Fibroblast of skin of scalp (primary cell): ENCODE measurements at regions not wholly inside any gene's neighbourhood (a gene's known extent, or its start where the extent isn't known, plus 50 kb on each side); places are given as distances from the start of the nearest gene placed in this dataset.
"Not testable (repeated sequence)": the region's sequence is repeated elsewhere in the genome, so short reads cannot be mapped to it uniquely, and the experiment has no call there.

Experiments
- DNase-seq: peaks from one replicate; pipeline ENCODE4 v3.0.0-alpha.2; 2013

DNA sequence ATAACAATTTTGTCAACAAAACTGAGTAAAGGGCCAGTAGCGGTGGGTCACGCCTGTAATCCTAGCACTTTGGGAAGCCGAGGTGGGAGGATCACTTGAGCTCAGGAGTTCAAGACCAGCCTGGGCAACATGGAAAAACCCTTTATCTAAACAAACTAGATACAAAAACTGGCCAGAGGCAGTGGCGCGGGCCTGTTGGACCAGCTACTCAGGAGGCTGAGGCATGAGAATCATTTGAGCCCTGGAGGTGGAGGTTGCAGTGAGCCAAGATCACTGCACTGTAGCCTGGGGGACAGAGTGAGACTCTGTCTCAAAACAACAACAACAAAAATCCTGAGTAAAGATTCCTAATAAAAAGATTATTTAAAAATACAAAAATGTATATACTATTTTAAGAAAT lies 583.1 kb downstream of the KCNJ2 start:
- not testable (repeated sequence) for DNase-seq

DNA sequence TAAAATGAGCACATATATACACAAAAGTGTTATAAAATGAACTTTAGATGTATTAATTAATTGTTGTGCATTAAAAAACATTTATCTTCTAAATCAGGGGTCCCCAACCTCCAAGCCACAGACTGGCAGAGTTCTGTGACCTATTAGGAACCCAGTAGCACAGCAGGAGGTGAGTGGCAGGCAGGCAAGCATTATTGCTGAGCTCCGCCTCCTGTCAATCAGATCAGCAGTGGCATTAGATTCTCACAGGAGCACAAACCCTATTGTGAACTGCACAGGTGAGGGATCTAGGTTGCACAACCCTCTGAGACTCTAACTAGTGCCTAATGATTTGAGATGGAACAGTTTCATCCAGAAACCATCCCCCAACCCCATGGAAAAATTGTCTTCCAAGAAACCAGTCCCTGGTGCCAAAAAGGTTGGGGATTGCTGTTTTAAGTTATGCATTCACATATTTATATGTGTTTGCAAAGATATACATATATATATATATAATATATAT lies 583.7 kb downstream of the KCNJ2 start:
- no peak for DNase-seq

DNA sequence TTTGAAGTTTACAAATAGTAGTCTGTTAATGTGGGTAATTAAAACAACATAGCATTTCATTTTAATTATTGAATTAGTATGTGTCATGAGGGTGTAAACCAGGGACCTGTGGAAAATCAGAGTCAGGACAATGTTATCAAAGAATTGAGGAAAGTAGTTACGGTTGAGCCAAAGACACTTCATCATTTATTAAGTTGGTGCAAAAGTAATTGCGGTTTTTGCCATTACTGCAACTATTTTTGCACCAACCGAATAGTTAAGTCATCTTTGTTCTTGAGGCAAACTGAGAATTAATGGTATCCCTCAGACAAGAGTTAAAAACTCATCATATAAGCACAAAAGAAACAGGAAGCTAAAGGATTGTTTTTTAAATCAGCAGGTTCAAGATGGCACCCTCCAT lies 593.7 kb downstream of the KCNJ2 start:
- DNase-seq, result no peak

GRCh38 chr17:70767102-70767701 lies 597.9 kb downstream of the KCNJ2 start:
- DNase-seq, result peak; percentile 25

DNA sequence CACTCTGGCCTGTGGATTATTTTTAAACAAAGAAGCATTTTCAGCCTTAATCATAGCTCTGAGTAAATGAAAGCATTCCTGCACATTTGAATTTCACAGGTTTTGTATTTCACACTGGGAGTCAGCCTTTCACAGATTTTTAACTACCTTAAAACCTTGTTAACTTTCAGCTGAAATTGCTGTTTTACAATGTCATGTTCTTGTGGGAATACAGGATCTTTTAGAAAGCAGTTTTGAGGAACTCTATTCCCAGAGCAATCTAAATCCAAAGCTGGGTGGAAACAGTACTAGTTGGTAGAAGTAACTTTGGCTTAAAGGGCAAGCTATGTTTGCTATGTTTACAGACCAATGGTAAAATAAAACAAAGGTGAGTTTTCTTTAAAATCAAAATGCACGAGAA lies 600.6 kb downstream of the KCNJ2 start:
- DNase-seq, result no peak

DNA sequence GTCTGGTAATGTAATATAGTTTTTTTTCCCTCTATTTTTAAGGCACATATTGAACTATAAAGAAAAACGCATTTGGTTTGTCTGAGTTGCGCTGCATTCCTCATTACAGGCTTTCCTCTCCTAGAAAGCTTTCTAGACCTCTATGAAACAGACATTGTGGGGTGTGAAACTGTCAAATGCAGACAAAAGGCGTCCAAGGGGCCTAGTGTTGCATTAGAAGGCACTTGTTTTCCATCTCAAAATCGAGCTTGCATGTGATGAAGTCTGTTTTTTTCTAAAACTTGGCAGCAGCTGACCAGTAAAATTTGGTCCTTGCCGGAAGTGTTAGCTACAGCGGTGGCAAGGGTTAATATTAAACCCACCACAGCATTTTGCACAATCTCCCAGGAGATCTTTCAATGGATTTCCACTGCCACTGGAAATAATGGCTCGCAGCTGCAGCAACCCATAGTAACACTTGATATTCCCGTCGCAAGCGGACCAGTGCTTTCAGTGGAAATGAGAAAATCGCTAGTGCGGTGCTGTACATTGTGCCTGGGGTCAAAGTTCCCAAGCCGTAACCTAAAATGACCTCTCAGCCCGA lies 602.6 kb downstream of the KCNJ2 start:
- no peak for DNase-seq

- no peak for DNase-seq
These were observed 603.4 kb downstream of the KCNJ2 start for GRCh38 chr17:70772761-70773160.

- no peak for DNase-seq
These were observed 603.9 kb downstream of the KCNJ2 start for GRCh38 chr17:70773258-70773657.

DNA sequence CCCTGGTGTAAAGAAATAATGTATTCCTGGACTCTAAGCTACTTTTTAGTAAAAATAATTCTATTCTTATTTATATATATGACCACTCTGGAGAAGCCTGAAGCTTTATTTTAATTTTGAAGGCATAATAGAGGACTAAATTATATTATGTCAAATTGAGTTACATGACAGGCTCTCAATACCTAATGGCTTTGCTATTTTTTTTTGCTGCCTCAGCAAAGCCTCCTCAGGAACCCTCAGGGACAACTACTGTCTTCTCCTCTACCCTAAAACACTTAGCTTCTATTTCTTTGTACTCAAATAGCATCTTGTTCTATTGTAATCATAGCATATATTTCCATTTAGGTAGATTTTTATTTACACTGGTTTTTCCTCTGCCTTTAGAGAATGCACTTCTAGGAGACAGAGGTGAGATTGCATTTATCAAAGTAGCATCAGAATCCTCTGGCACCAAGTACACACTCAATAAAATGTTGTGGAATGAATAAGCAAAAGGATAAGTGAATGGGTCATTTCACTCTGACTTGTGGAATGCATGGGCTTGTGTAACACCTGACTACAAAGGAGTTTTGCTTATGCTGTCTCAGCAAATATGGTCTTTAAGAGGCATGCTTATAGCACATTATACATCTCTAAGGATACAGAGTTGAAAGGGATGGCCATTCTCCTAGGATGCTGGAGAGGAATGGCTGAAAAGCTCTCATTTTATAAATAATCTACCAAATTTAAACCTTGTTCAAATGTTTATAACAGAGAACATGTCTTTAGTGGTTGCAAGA lies 605.2 kb downstream of the KCNJ2 start:
- DNase-seq, result no peak

DNA sequence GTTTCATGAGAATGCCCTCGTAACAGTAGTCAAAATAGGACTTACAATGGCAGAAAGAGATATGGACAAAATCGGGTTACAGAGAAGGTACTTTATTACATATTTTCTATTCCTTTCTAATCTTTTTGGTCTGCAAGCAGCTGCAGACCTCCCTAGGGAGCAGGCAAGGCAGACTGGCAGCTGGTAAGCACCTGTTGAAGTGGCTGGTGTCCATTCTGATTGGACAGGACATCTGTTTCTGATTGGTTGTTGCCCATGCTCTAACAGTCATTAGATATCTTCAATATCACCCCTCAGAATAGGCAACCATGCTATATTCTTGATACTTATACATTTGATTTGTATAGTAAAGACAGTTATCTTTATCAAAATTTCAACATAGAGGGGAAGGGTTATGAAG lies 606.3 kb downstream of the KCNJ2 start:
- no peak for DNase-seq

GRCh38 chr17:70776441-70776840 lies 607.1 kb downstream of the KCNJ2 start:
- DNase-seq, result no peak

DNA sequence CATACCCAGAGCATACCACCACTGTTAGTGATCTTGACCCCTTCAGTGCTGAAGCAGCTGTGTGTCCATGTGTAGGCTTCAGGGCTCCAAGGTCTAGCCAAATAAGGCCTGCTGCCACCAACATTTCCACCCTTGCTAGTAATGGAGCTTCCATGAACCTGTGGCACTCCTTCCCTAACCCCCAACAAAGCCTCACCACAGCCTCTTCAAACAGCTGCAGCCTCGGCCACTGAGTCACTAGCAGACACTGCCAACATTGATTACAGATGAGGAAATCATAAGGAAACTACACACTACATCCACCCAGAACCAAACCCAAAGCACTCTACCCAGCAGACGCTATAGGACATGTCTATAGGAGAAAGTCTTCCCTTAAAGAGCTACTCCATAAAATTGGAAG lies 610.7 kb downstream of the KCNJ2 start:
- DNase-seq, result no peak

DNA sequence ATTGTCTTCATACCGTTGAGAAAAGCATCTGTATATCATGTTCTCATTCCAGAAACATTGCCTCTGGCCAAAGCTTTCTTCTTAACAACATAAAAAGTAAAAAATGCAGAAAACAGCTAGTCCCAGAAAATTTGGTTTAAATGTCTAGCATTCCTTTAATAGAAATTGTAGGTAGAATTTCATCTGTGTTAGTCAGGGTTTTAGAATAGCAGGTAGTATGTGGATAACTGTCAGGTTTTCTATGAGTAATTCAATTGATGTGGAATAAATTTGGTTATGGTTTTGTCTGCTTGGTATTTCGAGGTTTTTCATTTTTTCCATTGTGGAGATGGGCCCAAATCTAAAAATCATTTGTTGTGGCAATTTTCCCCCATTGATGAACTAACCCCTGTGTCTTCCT lies 616.7 kb downstream of the KCNJ2 start:
- no peak for DNase-seq

GRCh38 chr17:70787721-70788300 lies 618.5 kb downstream of the KCNJ2 start:
- DNase-seq, result no peak

- no peak for DNase-seq
These were observed 622.6 kb downstream of the KCNJ2 start for GRCh38 chr17:70791748-70792443.

DNA sequence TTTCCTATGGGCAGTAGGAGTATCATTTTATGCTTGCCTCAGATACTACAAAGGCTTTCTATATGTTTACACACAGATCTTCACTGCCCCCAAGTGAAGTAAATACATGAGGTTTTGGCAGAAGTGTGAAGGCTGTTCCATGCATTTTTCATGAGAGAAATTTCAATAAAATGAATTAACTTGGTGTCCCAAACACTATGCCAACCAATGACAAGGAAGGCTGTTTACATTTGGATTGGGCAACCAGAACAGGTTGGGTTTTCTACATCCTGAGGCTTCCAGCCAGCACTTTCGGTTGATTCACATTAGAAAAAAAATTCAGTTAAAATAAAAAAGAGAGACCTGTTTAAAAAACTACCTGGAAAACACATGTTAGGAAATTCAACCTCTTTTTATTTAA lies 625.4 kb downstream of the KCNJ2 start:
- DNase-seq, result no peak

DNA sequence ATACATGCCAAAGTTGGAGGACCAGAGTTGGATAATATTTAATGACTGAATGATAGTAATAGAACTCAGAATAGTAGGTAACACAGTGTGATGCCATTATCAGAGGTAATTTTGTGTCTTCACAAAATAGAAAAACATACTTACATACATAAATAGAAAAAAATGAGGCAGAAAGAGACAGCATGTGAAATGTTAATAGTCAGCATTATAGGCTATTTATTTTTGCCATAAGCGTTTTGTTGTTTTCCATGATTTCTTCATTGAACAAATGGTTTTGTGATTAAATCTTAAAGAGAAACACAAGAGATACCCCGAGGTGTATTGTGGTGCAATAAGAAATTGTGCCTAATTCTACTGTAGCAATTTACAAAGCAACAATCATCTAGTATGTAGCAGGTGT lies 626.3 kb downstream of the KCNJ2 start:
- DNase-seq, result no peak

DNA sequence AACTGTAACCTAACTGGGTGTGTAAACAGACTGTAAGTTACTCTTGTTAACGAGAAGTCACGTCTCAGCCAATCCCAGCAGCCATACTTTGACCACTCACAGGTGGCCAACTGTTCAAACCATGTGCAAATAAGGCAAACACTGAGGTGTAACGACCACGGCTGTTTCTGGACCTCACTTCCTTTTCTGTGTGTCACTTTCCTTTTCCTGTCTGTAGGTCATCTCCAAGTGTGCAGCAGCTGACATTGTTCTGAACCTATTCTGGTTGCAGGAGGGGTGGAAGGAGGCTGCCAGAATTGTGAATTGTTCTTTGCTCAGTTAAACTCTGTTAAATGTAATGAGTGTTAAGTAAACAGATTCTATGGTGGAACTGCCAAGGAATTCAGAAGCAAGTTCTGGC lies 627.4 kb downstream of the KCNJ2 start:
- no peak for DNase-seq

DNA sequence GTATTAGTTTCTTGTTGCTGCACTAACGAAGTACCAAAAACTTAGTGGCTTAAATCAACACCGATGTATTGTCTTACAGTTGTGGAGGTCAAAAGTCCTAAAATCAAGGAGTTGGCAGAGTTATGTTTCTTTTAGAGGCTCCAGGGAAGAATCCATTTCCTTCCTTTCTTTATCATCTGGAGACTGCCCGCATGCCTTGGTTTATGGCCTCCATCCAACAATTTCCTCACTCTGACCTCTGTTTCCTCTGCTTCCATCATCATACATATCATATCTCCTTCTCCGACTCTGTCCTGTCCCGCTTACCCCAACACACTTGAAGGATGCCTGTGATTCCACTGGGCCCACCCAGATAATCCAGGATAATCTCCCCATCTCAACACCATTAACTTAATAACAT lies 627.8 kb downstream of the KCNJ2 start:
- DNase-seq, result no peak

DNA sequence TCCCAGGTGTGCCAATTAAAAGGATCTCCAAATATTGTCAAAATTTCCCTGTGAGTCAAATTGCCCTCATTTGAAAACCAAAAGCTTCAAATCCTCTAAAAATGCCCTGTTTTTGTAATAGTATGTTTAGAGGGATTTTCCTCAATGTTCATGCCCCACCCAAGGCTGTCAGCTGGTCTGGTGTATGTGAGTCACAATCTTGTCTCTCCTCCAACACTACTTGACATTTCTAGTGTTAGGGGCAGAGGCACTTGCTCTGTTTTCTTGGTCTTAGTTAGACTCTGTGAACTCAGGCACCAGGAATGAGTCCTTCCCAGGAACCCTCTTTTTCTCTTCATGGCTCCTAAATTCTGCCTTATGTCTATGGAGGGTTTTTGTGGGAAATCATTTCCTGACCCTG lies 634.8 kb downstream of the KCNJ2 start:
- DNase-seq, result no peak

GRCh38 chr17:70808596-70808995 lies 639.3 kb downstream of the KCNJ2 start:
- no peak for DNase-seq

GRCh38 chr17:70810609-70811008 lies 641.3 kb downstream of the KCNJ2 start:
- DNase-seq, result no peak

- no peak for DNase-seq
These were observed 644.1 kb downstream of the KCNJ2 start for GRCh38 chr17:70813355-70813930.
